GM12892 (cell line): ENCODE measurements at regions not wholly inside any gene's neighbourhood (a gene's known extent, or its start where the extent isn't known, plus 50 kb on each side); places are given as distances from the start of the nearest gene placed in this dataset.

ENCODE experiments used
- POLR2A ChIP-seq: IDR thresholded peaks from 2 replicates; pipeline ENCODE4 v1.6.1; 2011; ENCODE audit warnings: low read depth, low read length, control low read depth
- POLR2AphosphoS5 ChIP-seq: IDR thresholded peaks from 2 replicates; pipeline ENCODE4 v1.6.1; 2011; ENCODE audit warnings: low read depth, low read length, control low read depth
- TAF1 ChIP-seq: IDR thresholded peaks from 2 replicates; pipeline ENCODE4 v1.6.1; 2011; ENCODE audit warnings: low read depth, mild to moderate bottlenecking, control low read depth, low read length, borderline replicate concordance

GRCh38 chrX:20665481-20665880 is 398.8 kb upstream of the RPS6KA3 start:
- TF ChIP-seq POLR2A (no peak), POLR2AphosphoS5 (no peak), TAF1 (no peak)
